Activated CD8-positive, alpha-beta memory T cell treated with anti-CD3 and anti-CD28 coated beads, Interleukin-2, amount 10 ng/mL, durations not matched to agents 7 days and 5 days (primary cell): ENCODE measurements at regions not wholly inside any gene's neighbourhood (a gene's known extent, or its start where the extent isn't known, plus 50 kb on each side); places are given as distances from the start of the nearest gene placed in this dataset.

Experiments
- ATAC-seq: fragments of 150-1000 bp; cut with Tn5 transposase; one replicate; pipeline ENCODE4 v1.10.0; 2021; ENCODE audit warnings: moderate library complexity
- CTCF ChIA-PET: fragments of 350-600 bp; sonication (Branson Sonifier 250); formaldehyde crosslinking; loops from one replicate; lab custom pipeline; 2021; ENCODE audit warnings: antibody characterized with exemption; lab: Charles Lee
- DNase-seq: peaks from one replicate; pipeline ENCODE4 v3.0.0-alpha.2; 2020
- H3K27ac Mint-ChIP-seq: one replicate; pipeline ENCODE4 v1.8.0; 2021; ENCODE audit warnings: mild to moderate bottlenecking, mixed read lengths
- H3K27me3 Mint-ChIP-seq: one replicate; pipeline ENCODE4 v1.8.0; 2021; ENCODE audit warnings: mixed read lengths
- H3K36me3 Mint-ChIP-seq: one replicate; pipeline ENCODE4 v1.8.0; 2021; ENCODE audit warnings: mild to moderate bottlenecking, mixed read lengths
- H3K4me1 Mint-ChIP-seq: one replicate; pipeline ENCODE4 v1.8.0; 2021; ENCODE audit warnings: mixed read lengths
- H3K4me3 Mint-ChIP-seq: one replicate; pipeline ENCODE4 v1.8.0; 2021; ENCODE audit warnings: mild to moderate bottlenecking, moderate library complexity, mixed read lengths
- H3K9me3 Mint-ChIP-seq: one replicate; pipeline ENCODE4 v1.8.0; 2022; ENCODE audit warnings: low read depth, mixed read lengths

- H3K4me1 Mint-ChIP-seq: no peaks in the 10 kb centered on the region
- CTCF ChIA-PET: no interaction called here
- H3K9me3 Mint-ChIP-seq: no peaks in the 10 kb centered on the region
- no peaks in the 10 kb centered on the region for H3K36me3 Mint-ChIP-seq
- no peak overlapping the region for H3K4me3 Mint-ChIP-seq
- DNase-seq (no peak), ATAC-seq (no peak)
- no peaks in the 10 kb centered on the region for H3K27me3 Mint-ChIP-seq
- H3K27ac Mint-ChIP-seq: no peak overlapping the region
These were observed 638.6 kb downstream of the STPG2 start for GRCh38 chr4:97504713-97505112.

DNA sequence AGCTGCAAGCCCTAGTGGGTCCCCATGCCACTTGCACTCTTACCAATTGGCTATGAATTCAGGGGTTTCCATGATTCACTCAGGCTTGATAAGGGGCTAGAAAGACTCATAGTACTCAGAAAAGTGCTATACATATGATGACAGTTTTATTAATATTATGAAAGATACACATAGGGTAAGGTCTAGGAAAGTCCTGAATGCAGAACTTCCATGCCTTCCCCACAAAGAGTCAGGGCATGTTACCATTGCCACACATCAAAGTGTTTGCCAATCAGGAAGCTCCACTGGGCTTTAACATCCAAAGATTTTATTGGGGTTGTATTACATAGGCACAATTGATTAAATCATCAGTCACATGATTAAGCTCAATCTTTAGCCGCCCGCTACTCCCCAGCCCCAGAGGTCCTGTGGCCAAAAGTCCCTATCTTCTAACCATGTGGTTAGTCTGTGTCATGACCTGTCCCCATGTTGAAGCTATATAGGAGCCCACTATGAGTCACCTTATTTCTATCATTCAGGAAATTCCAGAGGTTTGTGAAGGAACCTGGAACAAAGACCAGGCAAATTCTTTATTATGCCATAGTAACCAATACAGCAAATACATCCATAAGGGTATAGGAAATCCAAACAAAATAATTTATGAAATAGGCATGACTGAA lies 635.6 kb downstream of the STPG2 start:
- H3K9me3 Mint-ChIP-seq: peaks cover 3% of the 10 kb centered on the region
- no peak for DNase-seq
- no peak for ATAC-seq
- no peaks in the 10 kb centered on the region for H3K4me1 Mint-ChIP-seq
- H3K27ac Mint-ChIP-seq: no peak overlapping the region
- H3K36me3 Mint-ChIP-seq: no peaks in the 10 kb centered on the region
- H3K27me3 Mint-ChIP-seq: no peaks in the 10 kb centered on the region
- H3K4me3 Mint-ChIP-seq: no peak overlapping the region
- CTCF ChIA-PET: no interaction called here
